ENCODE measurements at regions not wholly inside any gene's neighbourhood (a gene's known extent, or its start where the extent isn't known, plus 50 kb on each side); places are given as distances from the start of the nearest gene placed in this dataset. TPM values are rescaled to one million over a fixed set of nuclear protein-coding genes. Genes with fewer than 3 reads are reported as not detected.
"Not testable (repeated sequence)": the region's sequence is repeated elsewhere in the genome, so short reads cannot be mapped to it uniquely, and the experiment has no call there.

DNA sequence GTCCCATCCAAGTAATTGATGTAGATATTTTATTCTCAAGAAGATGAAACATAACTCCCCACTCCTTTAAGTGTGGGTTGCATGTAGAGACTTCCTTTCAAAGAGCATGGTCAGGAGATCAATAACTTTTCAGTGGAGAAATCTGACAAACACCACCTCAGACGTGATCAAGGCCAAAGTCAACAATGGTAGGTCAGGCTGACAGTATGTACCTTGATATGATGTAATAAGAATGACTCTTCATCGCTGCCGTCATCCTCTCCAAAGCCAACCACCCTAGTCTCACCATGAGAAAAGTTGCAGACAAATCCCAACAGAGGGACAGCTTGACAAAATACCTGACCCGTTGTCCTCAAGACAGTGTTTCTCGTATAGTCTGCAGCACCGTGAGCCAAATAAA lies 67.3 kb upstream of the DHRSX start:
- DNase-seq (no peak), ATAC-seq (no peak)
- no peaks in the 10 kb centered on the region for H3K4me1 Mint-ChIP-seq
- peaks cover 2% of the 10 kb centered on the region for H3K9me3 Mint-ChIP-seq (ENCODE audit: low read depth)
- CTCF ChIA-PET: no interaction called here
- H3K27ac Mint-ChIP-seq: no peak overlapping the region
- H3K36me3 Mint-ChIP-seq: no peaks in the 10 kb centered on the region
- no peaks in the 10 kb centered on the region for H3K27me3 Mint-ChIP-seq
- H3K4me3 Mint-ChIP-seq: no peak overlapping the region

DNA sequence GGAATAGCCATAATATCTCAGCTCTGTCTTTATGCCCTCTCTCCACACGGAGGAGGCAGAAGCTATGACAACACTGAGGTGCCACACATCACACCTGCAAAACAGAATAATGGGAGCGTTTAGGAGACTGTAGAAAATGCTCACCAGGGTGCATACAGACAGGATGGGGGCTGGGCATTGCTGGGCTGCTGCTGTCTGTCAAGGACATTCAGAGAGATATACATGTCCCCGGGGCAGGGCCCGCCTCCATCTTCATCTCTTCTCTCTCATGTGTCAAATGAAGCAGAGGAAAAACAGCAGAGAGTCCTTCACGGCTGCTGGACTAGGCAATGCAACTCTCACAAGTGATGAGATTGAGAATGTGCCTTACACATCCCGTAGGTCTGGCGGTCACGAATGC lies 65.3 kb upstream of the DHRSX start:
- no peak overlapping the region for H3K4me3 Mint-ChIP-seq
- ATAC-seq (no peak), DNase-seq (no peak)
- CTCF ChIA-PET: no interaction called here
- H3K27ac Mint-ChIP-seq: no peak overlapping the region
- H3K4me1 Mint-ChIP-seq: no peaks in the 10 kb centered on the region
- H3K36me3 Mint-ChIP-seq: no peaks in the 10 kb centered on the region
- no peaks in the 10 kb centered on the region for H3K27me3 Mint-ChIP-seq
- H3K9me3 Mint-ChIP-seq (ENCODE audit: low read depth): peaks cover 2% of the 10 kb centered on the region

DNA sequence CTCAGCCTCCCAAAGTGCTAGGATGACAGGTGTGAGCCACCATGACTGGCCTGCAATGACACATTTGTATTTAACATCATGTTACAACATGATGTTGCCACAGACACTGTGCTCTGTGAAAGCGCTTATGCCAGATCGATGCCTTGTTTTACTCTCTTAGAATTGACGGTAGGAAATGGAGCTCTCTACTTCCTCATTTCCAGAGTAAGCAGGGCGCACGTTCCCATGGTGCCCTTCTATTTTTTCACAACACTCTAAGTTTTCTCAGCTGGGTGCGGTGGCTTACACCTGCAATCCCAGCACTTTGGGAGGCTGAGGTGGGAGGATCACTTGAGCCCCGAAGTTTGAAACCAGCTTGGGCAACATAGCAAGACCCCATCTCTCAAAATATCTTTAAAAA lies 60.7 kb upstream of the DHRSX start:
- Mint-ChIP-seq H3K27me3 (peaks cover 4% of the 10 kb centered on the region), H3K4me1 (no peaks in the 10 kb centered on the region), H3K4me3 (no peak overlapping the region), H3K27ac (no peak overlapping the region), H3K36me3 (no peaks in the 10 kb centered on the region), H3K9me3 (ENCODE audit: low read depth) (no peaks in the 10 kb centered on the region)
- DNase-seq: no peak
- CTCF ChIA-PET: no interaction called here
- ATAC-seq: no peak

DNA sequence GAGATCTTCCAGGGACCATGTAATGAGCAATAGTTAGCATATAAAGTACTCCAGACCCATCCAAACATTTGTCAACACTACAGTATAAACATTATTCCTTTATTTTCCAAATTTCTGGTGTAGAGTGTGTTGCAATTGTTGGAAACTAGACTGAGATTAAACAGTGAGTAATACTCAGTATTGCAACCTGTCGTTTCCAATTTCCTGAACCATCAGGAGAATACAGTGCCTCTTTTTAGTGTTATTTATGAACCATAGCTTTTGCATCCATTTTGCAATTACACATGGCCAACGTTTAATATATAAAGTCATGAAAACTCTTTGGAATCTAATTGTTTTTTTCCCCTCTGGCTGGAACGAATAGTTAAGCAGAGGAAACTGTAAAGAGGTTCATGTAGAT lies 58.3 kb upstream of the DHRSX start:
- Mint-ChIP-seq H3K4me1 (no peaks in the 10 kb centered on the region), H3K27me3 (peaks cover 4% of the 10 kb centered on the region), H3K36me3 (no peaks in the 10 kb centered on the region), H3K9me3 (ENCODE audit: low read depth) (no peaks in the 10 kb centered on the region), H3K27ac (no peak overlapping the region), H3K4me3 (no peak overlapping the region)
- ATAC-seq (no peak), DNase-seq (no peak)
- CTCF ChIA-PET: no interaction called here

DNA sequence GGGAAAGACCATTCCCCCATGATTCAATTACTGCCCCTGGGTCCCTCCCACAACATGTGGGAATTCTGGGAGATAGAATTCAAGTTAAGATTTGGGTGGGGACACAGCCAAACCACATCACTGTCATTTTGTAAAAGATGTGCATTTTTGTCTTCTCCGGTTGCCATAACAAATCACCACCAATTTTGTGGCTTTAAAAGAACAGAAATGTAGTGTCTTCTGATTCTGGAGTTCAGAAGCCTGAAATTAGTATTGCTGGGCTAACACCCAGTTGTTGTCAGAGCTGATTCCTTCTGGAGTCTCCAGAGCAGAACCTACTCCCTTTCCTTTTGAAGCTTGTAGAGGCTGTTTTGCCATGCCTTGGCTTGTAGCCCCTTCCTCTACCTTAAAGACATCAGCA lies 54.1 kb upstream of the DHRSX start:
- H3K27ac Mint-ChIP-seq: no peak overlapping the region
- H3K36me3 Mint-ChIP-seq: no peaks in the 10 kb centered on the region
- no peaks in the 10 kb centered on the region for H3K4me1 Mint-ChIP-seq
- ATAC-seq (no peak), DNase-seq (no peak)
- H3K27me3 Mint-ChIP-seq: peaks cover 4% of the 10 kb centered on the region
- no peaks in the 10 kb centered on the region for H3K9me3 Mint-ChIP-seq (ENCODE audit: low read depth)
- CTCF ChIA-PET: no interaction called here
- no peak overlapping the region for H3K4me3 Mint-ChIP-seq

DNA sequence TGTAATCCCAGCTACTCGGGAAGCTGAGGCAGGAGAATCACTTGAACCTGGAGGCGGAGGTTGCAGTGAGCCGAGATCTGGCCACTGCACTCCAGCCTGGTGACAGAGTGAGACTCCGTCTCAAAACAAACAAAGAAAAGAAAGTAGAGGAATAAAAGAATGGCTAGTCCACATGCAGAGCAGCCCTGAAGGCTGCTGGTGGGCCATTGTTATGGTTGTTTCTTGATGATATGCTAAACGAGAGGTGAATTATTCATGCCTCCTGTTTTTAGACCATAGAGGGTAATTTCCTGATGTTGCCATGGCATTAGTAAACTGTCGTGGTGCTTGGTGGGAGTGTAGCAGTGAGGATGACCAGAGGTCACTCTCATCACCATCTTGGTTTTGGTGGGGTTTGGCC lies 53.3 kb upstream of the DHRSX start:
- ATAC-seq, H3K27ac Mint-ChIP-seq, CTCF ChIA-PET: not testable (repeated sequence)

DNA sequence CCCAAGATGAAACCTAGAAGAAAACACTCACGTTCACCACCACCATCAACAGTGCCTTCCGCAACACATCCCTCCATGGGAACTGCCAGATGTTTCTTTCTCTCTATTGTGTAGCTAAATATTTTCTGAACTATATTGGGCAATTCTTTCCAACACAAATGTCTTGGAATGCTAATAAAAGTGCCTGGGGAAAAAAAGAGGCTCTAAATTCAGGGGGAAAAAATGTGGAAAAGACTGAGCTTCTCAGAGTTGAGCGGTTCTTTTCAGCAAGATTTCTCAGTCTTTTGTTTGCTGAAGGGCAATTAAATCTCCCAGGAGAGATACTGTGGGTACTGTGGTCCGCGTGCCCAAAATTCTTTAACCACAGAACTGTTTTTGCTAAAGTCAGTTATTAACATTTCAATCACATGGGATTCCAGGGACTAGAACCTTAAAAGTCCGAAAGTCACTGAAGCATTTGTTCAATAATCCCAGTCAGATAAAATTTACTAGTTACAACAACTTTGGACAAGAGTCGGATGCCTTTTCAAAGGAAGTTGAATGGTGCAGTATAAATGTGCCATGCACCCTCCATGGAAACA lies 51.9 kb upstream of the DHRSX start:
- Mint-ChIP-seq H3K4me3 (no peak overlapping the region), H3K27ac (no peak overlapping the region), H3K9me3 (ENCODE audit: low read depth) (no peaks in the 10 kb centered on the region), H3K27me3 (peaks cover 4% of the 10 kb centered on the region), H3K4me1 (no peaks in the 10 kb centered on the region), H3K36me3 (no peaks in the 10 kb centered on the region)
- no peak for ATAC-seq
- DNase-seq: no peak
- CTCF ChIA-PET: no interaction called here

More for the DNA sequence above, 53.3 kb upstream of the DHRSX start:
- H3K36me3 Mint-ChIP-seq; H3K4me1 Mint-ChIP-seq; H3K27me3 Mint-ChIP-seq; H3K9me3 Mint-ChIP-seq (ENCODE audit: low read depth); DNase-seq; H3K4me3 Mint-ChIP-seq: not testable (repeated sequence)

DNA sequence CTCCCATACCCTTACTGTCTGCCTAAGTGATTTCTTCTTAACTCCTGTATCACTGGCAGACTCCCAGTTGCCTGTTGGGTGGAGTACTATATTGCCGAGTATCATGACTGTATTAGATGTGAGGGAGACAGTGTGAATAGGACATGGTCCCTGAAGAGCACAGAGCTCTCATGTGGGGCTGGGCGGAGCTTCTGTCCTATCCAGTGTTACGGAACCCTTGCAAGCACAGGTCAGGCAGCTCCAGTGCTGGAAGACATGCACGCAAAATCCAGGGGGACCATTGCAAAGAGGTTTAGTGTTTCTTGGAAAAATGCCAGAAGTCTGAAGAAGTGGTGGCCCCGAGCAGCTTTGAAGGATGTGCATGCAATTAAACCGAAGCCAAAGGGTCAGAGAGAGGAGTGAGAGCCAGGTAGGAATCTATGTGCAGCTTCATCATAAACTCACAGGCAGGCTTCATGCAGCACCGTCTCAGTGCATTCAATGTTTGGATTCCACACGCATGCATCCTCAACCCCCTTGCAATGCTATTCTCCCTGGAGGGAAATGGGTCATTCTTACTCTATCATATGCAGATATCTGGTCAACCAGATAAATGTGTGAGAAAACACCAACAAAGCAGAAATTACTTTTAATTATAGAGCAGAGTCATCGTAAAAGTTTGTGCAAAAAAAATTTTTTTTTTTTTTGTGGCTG lies 49.7 kb upstream of the DHRSX start:
- no peak for ATAC-seq
- CTCF ChIA-PET: no interaction called here
- Mint-ChIP-seq H3K36me3 (no peaks in the 10 kb centered on the region), H3K9me3 (ENCODE audit: low read depth) (no peaks in the 10 kb centered on the region), H3K4me3 (no peak overlapping the region), H3K27me3 (no peaks in the 10 kb centered on the region), H3K4me1 (no peaks in the 10 kb centered on the region), H3K27ac (no peak overlapping the region)
- no peak for DNase-seq

Small RNAs in the stretch of these regions (microRNA-seq; reads per million reads assigned to microRNA genes)
- not detected for gene MIR6089

Data from activated CD8-positive, alpha-beta memory T cell treated with anti-CD3 and anti-CD28 coated beads, Interleukin-2, amount 10 ng/mL, durations not matched to agents 7 days and 5 days (primary cell).